Brain microvascular endothelial cell (primary cell): ENCODE measurements at regions not wholly inside any gene's neighbourhood (a gene's known extent, or its start where the extent isn't known, plus 50 kb on each side); places are given as distances from the start of the nearest gene placed in this dataset.

Source experiments
- DNase-seq: peaks from one replicate; pipeline ENCODE4 v3.0.0-alpha.2; 2020
- H3K27ac ChIP-seq: fragments of 250-450 bp; sonication (Bioruptor Pico); 2 replicates; pipeline ENCODE4 v1.5.1; 2020; ENCODE audit warnings: mild to moderate bottlenecking, moderate library complexity
- H3K27me3 ChIP-seq: fragments of 250-450 bp; sonication (Bioruptor Pico); replicated peaks from 2 replicates; pipeline ENCODE4 v1.5.1; 2020; ENCODE audit warnings: mild to moderate bottlenecking
- H3K36me3 ChIP-seq: fragments of 250-450 bp; sonication (Bioruptor Pico); replicated peaks from 2 replicates; pipeline ENCODE4 v1.5.1; 2020; ENCODE audit warnings: mild to moderate bottlenecking
- H3K4me3 ChIP-seq: 2 replicates; pipeline ENCODE4 v1.5.1; 2011; ENCODE audit warnings: low read depth, mild to moderate bottlenecking, control low read depth, low read length, moderate library complexity
- CTCF ChIP-seq: IDR thresholded peaks from 2 replicates; pipeline ENCODE4 v1.5.1; 2011; ENCODE audit warnings: low read depth, mild to moderate bottlenecking, moderate library complexity, low read length, control low read depth, inconsistent platforms; ENCODE audit errors: missing control alignments
- in situ Hi-C: cut with HindIII; loops from 2 replicates; pipeline ENCODE4 v1.10.0; 2017; ENCODE audit warnings: low sequenced_read_pairs, low pct_ligation_motif_present

- Histone ChIP-seq H3K4me3 (no peak overlapping the region), H3K27ac (no peak overlapping the region), H3K27me3 (no peaks in the 10 kb centered on the region), H3K36me3 (no peaks in the 10 kb centered on the region)
- in situ Hi-C loops = no loop called here
- DNase-seq = no peak
- no peak for TF ChIP-seq CTCF
These were observed 802.5 kb upstream of the EEF2KMT start for GRCh38 chr16:5900046-5900445.

- Histone ChIP-seq H3K27me3 (no peaks in the 10 kb centered on the region), H3K36me3 (no peaks in the 10 kb centered on the region), H3K4me3 (no peak overlapping the region), H3K27ac (no peak overlapping the region)
- no peak for DNase-seq
- in situ Hi-C loops = no loop called here
- TF ChIP-seq CTCF = no peak
These were observed 798.4 kb upstream of the EEF2KMT start for GRCh38 chr16:5895976-5896375.

- Histone ChIP-seq H3K27ac (no peak overlapping the region), H3K36me3 (no peaks in the 10 kb centered on the region), H3K4me3 (no peak overlapping the region), H3K27me3 (no peaks in the 10 kb centered on the region)
- TF ChIP-seq CTCF = no peak
- in situ Hi-C loops = no loop called here
- DNase-seq = no peak
These were observed 797.5 kb upstream of the EEF2KMT start for GRCh38 chr16:5895137-5895536.

- no peak for TF ChIP-seq CTCF
- H3K27ac ChIP-seq = no peak overlapping the region
- no peak overlapping the region for H3K4me3 ChIP-seq
- H3K27me3 ChIP-seq = no peaks in the 10 kb centered on the region
- in situ Hi-C loops = no loop called here
- no peak for DNase-seq
- no peaks in the 10 kb centered on the region for H3K36me3 ChIP-seq
These were observed 793.7 kb upstream of the EEF2KMT start for GRCh38 chr16:5891296-5891695.

- Histone ChIP-seq H3K36me3 (no peaks in the 10 kb centered on the region), H3K27ac (no peak overlapping the region), H3K27me3 (no peaks in the 10 kb centered on the region), H3K4me3 (no peak overlapping the region)
- DNase-seq = no peak
- TF ChIP-seq CTCF = no peak
- in situ Hi-C loops = no loop called here
These were observed 787.9 kb upstream of the EEF2KMT start for GRCh38 chr16:5885521-5885920.

GRCh38 chr16:5884996-5885395 is 787.4 kb upstream of the EEF2KMT start:
- no peak for DNase-seq
- no peak for TF ChIP-seq CTCF
- no peaks in the 10 kb centered on the region for H3K36me3 ChIP-seq
- H3K27ac ChIP-seq = no peak overlapping the region
- no peaks in the 10 kb centered on the region for H3K27me3 ChIP-seq
- in situ Hi-C loops = no loop called here
- H3K4me3 ChIP-seq = no peak overlapping the region
